ENCODE measurements at regions not wholly inside any gene's neighbourhood (a gene's known extent, or its start where the extent isn't known, plus 50 kb on each side); places are given as distances from the start of the nearest gene placed in this dataset.

DNA sequence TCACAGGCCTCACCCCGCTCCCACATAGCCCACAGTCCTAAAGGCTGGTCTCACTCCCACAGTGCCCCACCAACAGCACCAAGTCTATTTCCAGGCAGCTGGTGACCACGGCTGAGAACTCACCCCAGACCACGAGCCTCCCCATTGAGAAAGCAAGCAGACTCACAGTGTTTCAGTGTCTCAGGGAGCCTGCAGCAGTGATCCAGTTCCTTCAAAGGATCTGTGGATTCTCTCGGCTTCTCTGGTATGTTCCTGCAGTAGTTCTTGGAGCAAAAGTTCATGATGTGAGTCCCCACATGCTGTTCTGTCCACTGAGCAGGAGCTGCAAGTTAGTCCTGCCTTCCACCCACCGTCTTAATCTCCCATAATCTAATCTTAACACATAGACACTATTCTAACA is 185.3 kb upstream of the CDH6 start:
- no peak for TF ChIP-seq EZH2 (IDR thresholded peaks at IDR 0.05)
- TF ChIP-seq, protein P1, sequence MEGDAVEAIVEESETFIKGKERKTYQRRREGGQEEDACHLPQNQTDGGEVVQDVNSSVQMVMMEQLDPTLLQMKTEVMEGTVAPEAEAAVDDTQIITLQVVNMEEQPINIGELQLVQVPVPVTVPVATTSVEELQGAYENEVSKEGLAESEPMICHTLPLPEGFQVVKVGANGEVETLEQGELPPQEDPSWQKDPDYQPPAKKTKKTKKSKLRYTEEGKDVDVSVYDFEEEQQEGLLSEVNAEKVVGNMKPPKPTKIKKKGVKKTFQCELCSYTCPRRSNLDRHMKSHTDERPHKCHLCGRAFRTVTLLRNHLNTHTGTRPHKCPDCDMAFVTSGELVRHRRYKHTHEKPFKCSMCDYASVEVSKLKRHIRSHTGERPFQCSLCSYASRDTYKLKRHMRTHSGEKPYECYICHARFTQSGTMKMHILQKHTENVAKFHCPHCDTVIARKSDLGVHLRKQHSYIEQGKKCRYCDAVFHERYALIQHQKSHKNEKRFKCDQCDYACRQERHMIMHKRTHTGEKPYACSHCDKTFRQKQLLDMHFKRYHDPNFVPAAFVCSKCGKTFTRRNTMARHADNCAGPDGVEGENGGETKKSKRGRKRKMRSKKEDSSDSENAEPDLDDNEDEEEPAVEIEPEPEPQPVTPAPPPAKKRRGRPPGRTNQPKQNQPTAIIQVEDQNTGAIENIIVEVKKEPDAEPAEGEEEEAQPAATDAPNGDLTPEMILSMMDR (IDR thresholded peaks at IDR 0.05): no peak
